Activated CD4-positive, alpha-beta T cell treated with anti-CD3 and anti-CD28 coated beads, Interleukin-2, Interleukin-4, amounts not matched to agents 100 ng/mL and 50 ng/mL, durations not matched to agents 16 hours and 8 hours (primary cell): ENCODE measurements at regions not wholly inside any gene's neighbourhood (a gene's known extent, or its start where the extent isn't known, plus 50 kb on each side); places are given as distances from the start of the nearest gene placed in this dataset.
"Not testable (repeated sequence)": the region's sequence is repeated elsewhere in the genome, so short reads cannot be mapped to it uniquely, and the experiment has no call there.

Experiments
- DNase-seq: peaks from one replicate; pipeline ENCODE4 v3.0.0-alpha.2; 2020; ENCODE audit warnings: low spot score

- DNase-seq: not testable (repeated sequence)
These were observed 303.8 kb upstream of the SEMA3C start for GRCh38 chr7:81222692-81223091.

GRCh38 chr7:81221527-81222217, 302.8 kb upstream of the SEMA3C start:
- DNase-seq: no peak

DNA sequence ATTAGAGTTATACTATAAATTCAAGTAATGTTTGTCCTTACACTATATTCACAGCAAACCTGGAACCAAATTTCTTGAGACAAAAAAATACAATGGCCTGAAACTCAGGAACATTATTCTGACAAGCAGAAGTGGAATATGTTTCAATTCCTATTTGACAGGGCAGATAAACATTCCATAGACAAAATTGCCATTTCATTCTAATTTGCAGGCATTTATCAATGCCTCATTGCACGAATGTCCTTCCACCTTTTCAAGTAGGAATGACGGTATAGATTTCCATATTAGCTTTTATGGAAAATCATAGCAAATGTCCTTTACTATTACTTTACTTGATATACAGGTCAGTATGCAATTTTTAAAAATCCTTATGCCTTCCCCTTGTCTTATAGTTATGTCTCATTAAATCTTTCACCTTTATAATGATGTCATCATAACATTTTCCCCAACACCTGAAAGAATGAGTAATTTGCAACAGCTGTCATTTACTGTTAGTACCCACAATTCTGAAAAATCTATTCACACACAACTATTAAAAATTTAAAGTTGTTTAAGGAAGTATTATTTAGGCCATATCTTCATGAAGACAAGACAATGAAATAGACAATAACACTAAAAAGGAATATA, 299.7 kb upstream of the SEMA3C start:
- DNase-seq: no peak

DNA sequence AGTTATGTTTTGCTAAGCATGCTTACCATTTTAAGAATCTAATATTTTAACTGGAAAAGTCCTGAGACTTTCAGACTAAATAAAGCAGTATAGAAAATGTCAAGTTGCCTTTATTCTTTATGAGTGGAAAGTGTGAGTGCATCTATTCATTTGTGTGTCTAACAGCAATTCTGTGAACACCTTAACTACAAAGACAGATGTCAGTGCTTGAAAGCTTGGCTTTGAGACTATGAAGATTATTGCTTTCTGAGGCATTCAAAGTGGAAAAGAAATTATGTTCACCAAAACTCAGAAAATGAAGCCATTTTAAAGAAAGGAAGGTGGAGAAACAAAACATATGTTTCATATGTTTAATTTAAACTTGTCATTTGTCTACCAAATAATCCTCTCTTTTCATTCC, 294.5 kb upstream of the SEMA3C start:
- DNase-seq: no peak

GRCh38 chr7:81211934-81212320, 293.1 kb upstream of the SEMA3C start:
- no peak for DNase-seq

- no peak for DNase-seq
These were observed 292.5 kb upstream of the SEMA3C start for GRCh38 chr7:81211204-81211933.

- no peak for DNase-seq
These were observed 291.6 kb upstream of the SEMA3C start for GRCh38 chr7:81210137-81211064.

GRCh38 chr7:81209059-81209458, 290.2 kb upstream of the SEMA3C start:
- no peak for DNase-seq

- DNase-seq: no peak
These were observed 288.9 kb upstream of the SEMA3C start for GRCh38 chr7:81207801-81208200.

GRCh38 chr7:81206667-81207360, 288.0 kb upstream of the SEMA3C start:
- DNase-seq: no peak

DNA sequence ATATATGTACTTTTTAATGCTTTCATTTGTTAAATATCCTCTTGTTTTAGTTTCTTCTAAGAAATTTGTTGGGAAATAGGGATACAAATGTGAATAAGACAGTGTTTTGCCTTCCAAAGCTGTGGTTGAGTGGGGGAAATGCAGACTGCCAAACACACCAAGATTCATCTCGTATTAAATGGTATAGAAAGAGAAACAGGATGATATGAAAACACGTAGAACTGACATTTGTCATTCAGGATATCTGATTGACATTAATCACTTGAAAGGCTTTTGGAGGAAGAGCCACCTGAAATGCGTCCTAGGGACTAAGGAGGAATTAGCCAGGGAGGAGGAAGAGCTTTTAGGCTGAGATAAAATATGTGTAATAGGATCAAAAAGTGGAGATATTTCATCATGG, 287.4 kb upstream of the SEMA3C start:
- no peak for DNase-seq

DNA sequence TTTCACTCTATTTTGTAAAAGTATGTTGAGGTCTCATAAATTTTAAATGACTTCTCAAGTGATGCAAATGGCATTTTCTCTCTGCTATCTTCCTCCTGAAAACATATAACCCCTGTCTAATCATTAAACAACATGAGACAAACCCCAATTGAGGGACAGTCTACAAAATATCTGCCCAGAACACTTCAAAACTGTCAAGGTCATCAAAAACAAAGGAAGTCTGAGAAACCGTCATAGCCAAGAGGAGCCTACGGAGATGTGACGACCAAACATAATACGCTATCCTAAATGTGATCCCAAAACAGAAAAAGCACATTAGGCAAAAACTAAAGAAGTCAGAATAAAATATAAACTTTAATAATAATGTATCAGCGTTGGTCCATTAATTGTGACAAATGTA, 282.3 kb upstream of the SEMA3C start:
- no peak for DNase-seq

- no peak for DNase-seq
These were observed 279.9 kb upstream of the SEMA3C start for GRCh38 chr7:81198766-81199165.

DNA sequence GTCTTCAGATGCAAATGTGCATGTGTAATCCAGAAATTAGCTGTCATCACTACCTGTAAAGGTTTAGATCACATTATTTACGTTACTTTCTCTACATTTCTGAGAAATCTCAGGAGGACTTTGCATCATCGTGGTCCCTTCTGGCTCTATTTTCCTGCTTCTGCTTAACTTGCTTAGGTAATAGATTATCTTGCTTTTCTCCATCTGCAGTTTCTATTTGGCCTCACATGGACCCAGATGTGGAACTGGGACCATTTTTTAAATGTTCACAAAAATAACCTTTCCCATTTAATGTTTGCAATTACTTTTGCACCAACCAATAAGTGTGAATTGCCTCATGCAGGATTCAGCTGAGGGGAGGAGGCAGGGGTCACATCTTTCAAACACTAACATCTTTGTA, 278.4 kb upstream of the SEMA3C start:
- no peak for DNase-seq

- DNase-seq: no peak
These were observed 276.2 kb upstream of the SEMA3C start for GRCh38 chr7:81195033-81195432.

- no peak for DNase-seq
These were observed 272.3 kb upstream of the SEMA3C start for GRCh38 chr7:81190997-81191768.

DNA sequence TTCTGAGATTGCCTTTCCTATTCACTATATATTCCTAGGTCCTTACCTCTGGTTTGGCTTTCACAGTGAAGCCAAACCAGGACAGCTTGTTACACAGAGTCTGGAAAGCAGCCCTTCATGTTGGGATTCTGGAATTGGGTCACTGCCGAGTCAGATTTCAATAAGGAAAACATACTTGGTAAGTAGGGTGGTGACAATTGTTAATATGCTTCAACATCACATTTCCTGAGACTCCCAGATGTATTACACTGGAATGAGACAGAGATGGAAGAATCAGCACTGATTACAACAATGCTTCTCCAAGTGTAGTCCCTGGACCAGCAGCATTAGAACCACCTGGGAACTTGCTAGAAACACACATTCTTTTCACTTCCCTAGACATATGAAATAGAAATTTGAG, 268.9 kb upstream of the SEMA3C start:
- no peak for DNase-seq

DNA sequence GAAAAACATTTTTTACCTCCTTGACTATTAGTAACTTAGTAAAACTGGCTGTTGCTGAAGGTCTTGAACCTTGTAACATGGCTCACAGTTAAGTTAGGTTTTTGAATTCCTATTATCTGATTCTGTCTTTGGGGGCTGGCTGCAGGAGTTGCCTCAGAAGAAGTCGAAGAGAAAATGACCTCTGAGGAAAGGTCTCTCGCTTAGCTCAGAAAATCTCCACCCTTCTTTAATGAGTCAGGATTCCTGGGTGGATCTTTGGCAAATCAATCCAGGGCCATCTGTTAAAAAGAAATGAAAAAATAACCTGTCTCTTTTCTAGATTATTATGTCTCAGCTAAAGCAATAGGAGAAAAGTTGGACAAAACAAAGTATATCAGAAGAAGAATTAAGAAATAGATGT, 267.8 kb upstream of the SEMA3C start:
- no peak for DNase-seq

DNA sequence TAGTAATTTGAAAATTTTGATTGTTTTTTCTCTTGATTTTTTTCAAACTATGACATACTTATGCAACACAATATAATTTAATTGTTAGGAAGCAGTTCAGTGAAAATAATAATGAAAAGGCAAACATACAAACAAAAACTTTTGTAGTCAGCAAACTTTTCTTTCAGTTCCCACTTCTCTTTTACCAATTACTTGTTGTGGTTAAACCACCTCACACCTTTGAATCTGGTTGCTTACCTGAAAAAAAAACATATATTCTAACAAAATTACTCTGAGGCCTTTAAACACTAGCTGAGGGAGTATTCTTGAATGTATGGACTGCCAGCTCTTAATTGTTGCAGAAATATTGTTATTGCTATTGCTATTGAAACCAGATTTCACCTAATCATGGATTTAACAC, 266.2 kb upstream of the SEMA3C start:
- DNase-seq: no peak

DNA sequence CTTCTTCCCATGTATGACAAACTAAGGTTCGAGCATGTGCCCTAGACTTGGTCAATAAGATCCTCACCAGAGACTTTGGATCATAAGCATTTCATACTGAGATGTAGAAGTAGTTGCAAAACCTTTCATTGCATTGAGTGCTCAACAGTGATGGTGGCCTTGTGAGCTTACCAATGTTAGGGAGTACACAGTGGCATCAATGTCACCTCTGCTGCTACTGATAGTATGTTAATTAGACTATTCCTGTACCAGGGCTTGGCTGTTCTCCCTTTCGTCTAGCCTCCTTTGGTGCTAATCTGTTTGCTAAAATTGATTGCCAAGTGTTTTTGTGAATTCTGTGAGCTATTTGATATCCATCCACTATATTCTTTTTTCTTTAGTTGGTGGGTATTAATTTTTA, 264.5 kb upstream of the SEMA3C start:
- no peak for DNase-seq

GRCh38 chr7:81182056-81182455, 263.2 kb upstream of the SEMA3C start:
- DNase-seq: not testable (repeated sequence)
